ENCODE measurements at regions not wholly inside any gene's neighbourhood (a gene's known extent, or its start where the extent isn't known, plus 50 kb on each side); places are given as distances from the start of the nearest gene placed in this dataset.

GRCh38 chr2:8594731-8595427 lies 87.0 kb upstream of the ID2 start:
- H3K4me1 ChIP-seq (ENCODE audit: low read depth): no peaks in the 10 kb centered on the region
- intact Hi-C loops (cut with DNase I, micrococcal nuclease): no loop called here
- H3K9me3 ChIP-seq: no peaks in the 10 kb centered on the region
- ATAC-seq: no peak
- no peak for DNase-seq
- TF ChIP-seq CTCF (IDR thresholded peaks at IDR 0.05): no peak
- H3K4me3 ChIP-seq: no peak overlapping the region
- no peaks in the 10 kb centered on the region for H3K36me3 ChIP-seq (ENCODE audit: low read depth)

DNA sequence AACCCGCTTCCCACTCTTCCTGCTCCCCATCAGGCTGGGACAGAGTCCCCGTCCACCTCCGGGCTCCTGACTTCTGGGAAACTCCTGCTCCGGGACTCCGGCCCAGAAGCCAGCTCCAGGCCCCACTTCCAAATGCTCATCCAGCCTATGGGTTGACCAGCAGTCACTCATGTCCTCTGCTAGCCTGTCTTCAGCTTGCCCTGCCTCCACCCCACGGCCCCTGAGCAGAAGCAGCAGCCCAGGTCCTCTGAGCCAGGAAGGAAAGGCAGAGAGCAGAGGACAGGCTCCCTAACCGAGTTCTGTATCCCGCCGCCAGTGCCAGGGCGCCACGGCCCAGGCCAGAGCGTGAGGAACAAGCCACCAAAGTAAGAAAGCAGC lies 86.4 kb upstream of the ID2 start:
- Histone ChIP-seq H3K4me1 (ENCODE audit: low read depth) (no peaks in the 10 kb centered on the region), H3K4me3 (no peak overlapping the region), H3K36me3 (ENCODE audit: low read depth) (no peaks in the 10 kb centered on the region), H3K9me3 (no peaks in the 10 kb centered on the region)
- TF ChIP-seq CTCF (IDR thresholded peaks at IDR 0.05): no peak
- intact Hi-C loops (cut with DNase I, micrococcal nuclease): no loop called here
- no peak for DNase-seq
- ATAC-seq: no peak

- ATAC-seq: no peak
- no peak for DNase-seq
- intact Hi-C loops (cut with DNase I, micrococcal nuclease): no loop called here
- Histone ChIP-seq H3K4me1 (ENCODE audit: low read depth) (no peaks in the 10 kb centered on the region), H3K4me3 (no peak overlapping the region), H3K9me3 (no peaks in the 10 kb centered on the region), H3K36me3 (ENCODE audit: low read depth) (no peaks in the 10 kb centered on the region)
- TF ChIP-seq CTCF (IDR thresholded peaks at IDR 0.05): no peak
These were observed 85.8 kb upstream of the ID2 start for GRCh38 chr2:8595811-8596600.

- intact Hi-C loops (cut with DNase I, micrococcal nuclease): no loop called here
- H3K9me3 ChIP-seq: no peaks in the 10 kb centered on the region
- TF ChIP-seq CTCF (IDR thresholded peaks at IDR 0.05): no peak
- H3K4me3 ChIP-seq: no peak overlapping the region
- H3K36me3 ChIP-seq (ENCODE audit: low read depth): no peaks in the 10 kb centered on the region
- DNase-seq (no peak), ATAC-seq (no peak)
- H3K4me1 ChIP-seq (ENCODE audit: low read depth): no peaks in the 10 kb centered on the region
These were observed 84.8 kb upstream of the ID2 start for GRCh38 chr2:8597094-8597493.

DNA sequence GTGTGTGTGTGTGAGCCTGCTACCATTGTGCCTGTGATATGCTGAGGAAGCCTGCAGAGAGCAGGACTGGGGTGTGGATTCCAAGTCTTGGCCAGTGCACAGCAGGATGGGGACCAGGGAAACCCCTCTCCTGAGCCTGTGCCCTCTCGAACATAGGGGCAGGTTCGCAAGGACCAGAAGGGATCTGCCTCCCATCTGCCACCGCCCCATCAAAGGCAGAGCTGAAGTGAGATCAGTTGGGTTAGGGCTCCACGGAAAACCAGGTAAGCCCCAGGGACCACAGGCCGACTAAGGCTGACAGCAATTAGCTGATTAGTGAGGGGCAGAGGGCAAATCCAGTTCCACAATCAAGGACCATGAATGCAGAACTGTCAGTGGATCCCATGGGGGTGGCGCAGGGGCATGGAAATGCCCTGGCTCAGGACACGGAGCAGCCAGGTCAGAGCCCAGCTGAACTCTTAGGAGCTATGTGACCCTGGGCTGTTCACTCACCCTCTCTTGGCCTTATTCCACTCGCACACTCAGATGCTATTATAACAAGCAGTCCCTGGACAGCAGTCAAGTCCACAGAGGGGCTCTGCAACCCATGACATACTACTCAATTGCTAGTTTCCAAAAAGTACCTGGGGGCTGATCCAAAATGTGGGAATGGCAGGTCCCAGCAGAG lies 84.2 kb upstream of the ID2 start:
- no peak for TF ChIP-seq CTCF (IDR thresholded peaks at IDR 0.05)
- no peaks in the 10 kb centered on the region for H3K36me3 ChIP-seq (ENCODE audit: low read depth)
- ATAC-seq: no peak
- no peaks in the 10 kb centered on the region for H3K9me3 ChIP-seq
- no peak for DNase-seq
- H3K4me1 ChIP-seq (ENCODE audit: low read depth): no peaks in the 10 kb centered on the region
- no peak overlapping the region for H3K4me3 ChIP-seq
- intact Hi-C loops (cut with DNase I, micrococcal nuclease): no loop called here

Data from mucosa of descending colon (tissue), 3 donors.